Esophagus (tissue), 2 donors: ENCODE measurements at regions not wholly inside any gene's neighbourhood (a gene's known extent, or its start where the extent isn't known, plus 50 kb on each side); places are given as distances from the start of the nearest gene placed in this dataset.

Experiments
- H3K27ac ChIP-seq, 2 donors: one replicate each; pipeline ENCODE4 v1.5.1; 2013; ENCODE audit warnings: low read depth in 2 of 2, mild to moderate bottlenecking in 2 of 2, inconsistent platforms in 1 of 2, low read length in 1 of 2, moderate library complexity in 1 of 2
- H3K27me3 ChIP-seq, 2 donors: one replicate each; pipeline ENCODE4 v1.6.1; 2013; ENCODE audit warnings: low read length in 2 of 2, control low read depth in 1 of 2, mild to moderate bottlenecking in 1 of 2; ENCODE audit not compliant: insufficient read depth in 2 of 2, control insufficient read depth in 1 of 2
- H3K36me3 ChIP-seq, 2 donors: one replicate each; pipeline ENCODE4 v1.6.1; 2013; ENCODE audit warnings: low read length in 1 of 2; ENCODE audit not compliant: control insufficient read depth in 2 of 2, insufficient read depth in 2 of 2
- H3K4me1 ChIP-seq, 2 donors: one replicate each; pipeline ENCODE4 v1.6.1; 2013; ENCODE audit warnings: low read length in 1 of 2; ENCODE audit not compliant: control insufficient read depth in 2 of 2, insufficient read depth in 2 of 2
- H3K4me3 ChIP-seq, 2 donors: one replicate each; pipeline ENCODE4 v1.5.1; 2013; ENCODE audit warnings: low read length in 2 of 2, mild to moderate bottlenecking in 2 of 2, low read depth in 1 of 2, moderate library complexity in 1 of 2
- H3K9me3 ChIP-seq, 2 donors: one replicate each; pipeline ENCODE4 v1.6.1; 2013; ENCODE audit warnings: mild to moderate bottlenecking in 2 of 2, low read depth in 1 of 2, low read length in 1 of 2, moderate library complexity in 1 of 2; ENCODE audit not compliant: control insufficient read depth in 2 of 2, insufficient read depth in 1 of 2
- WGBS, 2 donors: extraction: QIAGEN DNeasy Blood & Tissue Kit; methylation state at CpG; one replicate each; pipeline ENCODE4 v1.1.7; 2013; 5-methylcytosine and 5-hydroxymethylcytosine counted together
- donor health status: healthy with polysubstance abuse.
- donor health status: Bipolar disorder and iron deficiency.

GRCh38 chr20:60424267-60424902, 466.2 kb downstream of the CDH26 start:
- no peaks in the 10 kb centered on the region for H3K36me3 ChIP-seq
- H3K27me3 ChIP-seq = no peaks in the 10 kb centered on the region
- no peak overlapping the region for H3K27ac ChIP-seq
- no peak overlapping the region for H3K4me3 ChIP-seq
- WGBS, 2 donors = 56 to 59% methylated on average over 4 of the region's 4 CpGs
- no peaks in the 10 kb centered on the region for H3K4me1 ChIP-seq
- no peaks in the 10 kb centered on the region for H3K9me3 ChIP-seq

- Histone ChIP-seq H3K27ac (no peak overlapping the region), H3K36me3 (no peaks in the 10 kb centered on the region), H3K4me3 (no peak overlapping the region), H3K9me3 (no peaks in the 10 kb centered on the region), H3K4me1 (no peaks in the 10 kb centered on the region), H3K27me3 (no peaks in the 10 kb centered on the region)
- WGBS, 2 donors = 85 to 86% methylated on average over 6 of the region's 6 CpGs
These were observed 469.3 kb downstream of the CDH26 start for GRCh38 chr20:60427516-60427915.

DNA sequence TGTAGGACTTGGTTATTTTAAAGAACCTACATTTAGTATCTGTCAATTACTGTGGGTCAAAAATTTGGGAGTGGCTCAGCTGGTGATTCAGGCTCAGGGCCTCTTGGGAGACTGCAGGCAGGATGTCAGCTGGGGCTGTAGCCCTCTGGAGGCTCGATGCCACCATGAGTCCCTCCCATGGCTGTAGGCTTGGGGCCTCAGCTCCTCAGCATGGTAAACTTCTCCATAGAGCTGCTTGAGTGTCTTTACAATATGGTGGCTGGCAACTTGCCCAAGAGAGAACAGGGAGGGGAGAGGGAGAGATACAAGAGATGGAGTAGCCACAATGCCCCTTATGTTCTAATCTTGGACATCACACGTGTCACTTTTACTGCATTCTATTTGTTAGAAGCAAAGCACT, 470.4 kb downstream of the CDH26 start:
- H3K4me3 ChIP-seq = no peak overlapping the region
- H3K36me3 ChIP-seq = no peaks in the 10 kb centered on the region
- WGBS, 2 donors = 59 to 63% methylated on average over 2 of the region's 2 CpGs
- H3K9me3 ChIP-seq = peaks cover 0 to 4% of the 10 kb centered on the region in 2 donors
- H3K4me1 ChIP-seq = no peaks in the 10 kb centered on the region
- H3K27me3 ChIP-seq = no peaks in the 10 kb centered on the region
- H3K27ac ChIP-seq = no peak overlapping the region

DNA sequence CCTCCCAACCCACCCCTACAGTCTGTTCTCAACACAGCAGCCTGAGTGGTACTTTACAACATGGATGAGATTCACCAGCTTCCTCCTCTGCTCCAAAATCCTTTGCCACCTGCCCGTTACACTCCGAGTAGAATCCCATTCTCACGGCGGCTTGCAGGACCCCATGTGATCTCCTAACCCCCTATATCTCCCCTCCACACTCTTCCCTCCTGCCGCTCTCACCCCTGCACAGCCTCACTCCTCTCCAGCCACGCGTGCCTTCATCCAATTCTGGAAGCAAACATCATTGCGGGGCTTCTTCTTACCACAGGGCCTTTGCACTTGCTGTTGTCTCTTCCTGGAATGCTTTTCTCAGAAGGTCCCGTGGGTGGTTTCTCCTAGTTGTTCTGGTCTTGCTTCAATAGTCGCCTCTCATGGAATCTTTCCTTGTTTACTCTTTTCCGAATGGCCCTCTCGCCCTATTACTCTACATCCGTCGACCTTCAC, 472.3 kb downstream of the CDH26 start:
- WGBS, 2 donors = 91 to 93% methylated on average over 14 of the region's 14 CpGs
- H3K36me3 ChIP-seq = no peaks in the 10 kb centered on the region
- no peaks in the 10 kb centered on the region for H3K4me1 ChIP-seq
- H3K9me3 ChIP-seq = peaks cover 0 to 6% of the 10 kb centered on the region in 2 donors
- no peaks in the 10 kb centered on the region for H3K27me3 ChIP-seq
- no peak overlapping the region for H3K4me3 ChIP-seq
- H3K27ac ChIP-seq = no peak overlapping the region

DNA sequence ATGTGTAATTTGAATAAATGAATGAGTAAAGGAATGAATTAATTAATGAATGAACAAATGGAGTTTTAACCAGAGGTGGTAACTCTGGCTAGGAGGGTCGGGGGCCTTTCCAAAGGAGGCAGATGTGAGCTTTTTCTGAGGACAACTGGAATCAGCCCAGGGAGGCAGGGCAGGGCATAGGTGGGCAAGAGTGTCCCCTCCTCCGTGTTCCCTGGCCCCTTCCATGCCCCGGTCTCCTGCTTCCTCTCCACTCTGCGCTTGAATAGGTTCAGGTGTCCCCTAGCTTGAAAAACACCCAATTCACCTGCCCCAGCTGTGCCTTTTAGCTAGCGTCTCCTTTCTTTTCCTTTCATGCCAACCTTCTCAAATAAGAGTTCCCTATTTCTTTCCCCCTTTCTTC, 473.1 kb downstream of the CDH26 start:
- no peaks in the 10 kb centered on the region for H3K27me3 ChIP-seq
- no peaks in the 10 kb centered on the region for H3K4me1 ChIP-seq
- peaks cover 0 to 6% of the 10 kb centered on the region in 2 donors for H3K9me3 ChIP-seq
- H3K4me3 ChIP-seq = no peak overlapping the region
- H3K36me3 ChIP-seq = no peaks in the 10 kb centered on the region
- H3K27ac ChIP-seq = no peak overlapping the region
- 62 to 76% methylated on average over 5 of the region's 5 CpGs for WGBS, 2 donors

DNA sequence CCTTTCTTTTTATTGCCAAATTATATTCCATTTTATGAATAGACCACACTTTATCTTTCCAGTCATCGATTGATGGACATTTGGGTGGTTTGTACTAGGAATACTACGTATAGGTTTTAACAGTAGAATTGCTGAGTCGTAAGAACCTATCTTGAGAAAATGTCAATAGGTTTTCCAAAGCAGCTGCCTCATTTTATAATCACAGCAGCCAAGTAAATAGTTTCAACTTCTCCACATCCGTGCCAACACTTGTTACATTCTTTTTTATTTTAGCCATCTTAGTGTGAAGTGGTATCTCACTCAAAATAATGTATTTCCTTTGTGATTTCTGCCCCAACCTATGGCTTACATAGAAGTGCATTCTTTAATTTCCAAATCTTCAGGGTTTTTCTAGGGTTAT, 479.2 kb downstream of the CDH26 start:
- Histone ChIP-seq H3K4me1 (no peaks in the 10 kb centered on the region), H3K4me3 (no peak overlapping the region), H3K27ac (no peak overlapping the region), H3K36me3 (no peaks in the 10 kb centered on the region), H3K9me3 (peaks cover 0 to 6% of the 10 kb centered on the region in 2 donors), H3K27me3 (no peaks in the 10 kb centered on the region)
- WGBS, 2 donors = 75 to 80% methylated on average over 4 of the region's 4 CpGs

GRCh38 chr20:60446267-60447111, 488.3 kb downstream of the CDH26 start:
- no peak overlapping the region for H3K27ac ChIP-seq
- H3K4me3 ChIP-seq = no peak overlapping the region
- WGBS, 2 donors = 63 to 64% methylated on average over 9 of the region's 9 CpGs

DNA sequence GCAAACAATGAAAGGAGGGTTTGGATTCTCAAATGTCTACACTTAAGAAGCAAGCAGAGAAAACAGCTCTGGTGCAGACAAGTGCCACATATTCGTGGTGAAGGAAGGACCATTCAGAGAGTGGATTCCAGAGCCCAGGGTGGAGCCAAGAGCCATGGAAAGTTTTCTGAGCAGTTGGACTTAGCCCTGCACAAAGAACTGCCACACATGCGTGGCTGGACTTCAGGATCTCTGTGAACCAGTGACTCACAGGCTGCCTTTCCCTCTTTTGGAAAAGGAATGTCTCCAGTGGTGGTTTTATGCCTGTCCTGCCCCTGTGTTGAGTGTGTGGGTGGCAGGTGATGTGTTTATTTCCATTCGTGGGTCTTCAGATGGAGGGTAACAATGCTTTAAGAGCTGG, 489.5 kb downstream of the CDH26 start:
- Histone ChIP-seq H3K36me3 (no peaks in the 10 kb centered on the region), H3K27ac (no peak overlapping the region), H3K4me1 (no peaks in the 10 kb centered on the region), H3K4me3 (no peak overlapping the region), H3K27me3 (no peaks in the 10 kb centered on the region), H3K9me3 (peaks cover 3% of the 10 kb centered on the region in 2 donors)
- WGBS, 2 donors = 42 to 48% methylated on average over 3 of the region's 3 CpGs

More at GRCh38 chr20:60446267-60447111, 488.3 kb downstream of the CDH26 start:
- Histone ChIP-seq H3K27me3 (no peaks in the 10 kb centered on the region), H3K4me1 (no peaks in the 10 kb centered on the region), H3K9me3 (peaks cover 3% of the 10 kb centered on the region in 2 donors), H3K36me3 (no peaks in the 10 kb centered on the region)

DNA sequence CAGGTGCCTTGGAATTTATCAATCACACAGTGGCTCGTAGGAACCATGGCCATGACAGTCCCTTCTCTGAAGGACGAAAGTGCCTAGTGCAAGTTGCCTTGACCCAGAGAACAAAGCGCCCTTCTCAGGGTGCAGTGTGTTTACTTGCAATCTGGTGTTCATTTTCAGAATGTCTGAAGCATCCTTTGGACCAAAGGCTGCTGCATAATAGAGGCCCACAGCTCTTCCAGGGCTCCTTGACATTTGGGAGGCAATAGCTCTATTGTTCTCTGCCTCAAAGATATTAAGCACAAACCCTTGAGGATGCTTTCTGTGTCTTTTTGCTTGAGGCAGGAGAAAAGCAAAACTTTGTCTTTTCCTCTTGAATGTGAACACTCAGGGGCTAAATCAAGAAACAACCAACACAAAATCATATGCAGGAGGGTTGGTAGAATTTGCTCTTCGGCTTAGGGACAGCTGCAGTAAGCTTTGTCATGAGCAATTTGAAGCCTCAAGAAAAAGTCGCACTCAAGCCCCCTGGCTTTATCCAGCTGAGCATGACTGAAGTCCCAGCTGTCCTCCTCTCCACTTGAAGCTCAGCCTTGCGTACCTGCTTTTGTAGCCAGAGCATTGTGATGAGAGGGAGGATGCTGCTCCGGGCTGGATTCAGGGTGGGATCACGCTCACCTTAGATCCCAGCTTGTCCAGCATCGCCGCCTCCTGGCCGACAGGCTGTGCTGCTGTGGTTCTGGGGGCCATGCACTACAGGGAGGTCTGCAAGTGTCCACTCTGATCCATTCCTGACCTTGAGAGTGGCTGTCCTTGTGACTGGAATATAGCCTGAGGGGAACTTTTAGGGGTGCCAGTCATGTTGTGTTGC, 495.4 kb downstream of the CDH26 start:
- no peak overlapping the region for H3K4me3 ChIP-seq
- no peaks in the 10 kb centered on the region for H3K27me3 ChIP-seq
- WGBS, 2 donors = 70 to 76% methylated on average over 11 of the region's 11 CpGs
- no peak overlapping the region for H3K27ac ChIP-seq
- H3K36me3 ChIP-seq = no peaks in the 10 kb centered on the region
- peaks cover 4 to 10% of the 10 kb centered on the region in 2 donors for H3K9me3 ChIP-seq
- no peaks in the 10 kb centered on the region for H3K4me1 ChIP-seq
